22Rv1 (cell line): ENCODE measurements at regions not wholly inside any gene's neighbourhood (a gene's known extent, or its start where the extent isn't known, plus 50 kb on each side); places are given as distances from the start of the nearest gene placed in this dataset.

Experiments used
- CTCF ChIP-seq: fragments of 450-650 bp; IDR thresholded peaks from 2 replicates; pipeline ENCODE4 v1.5.1; 2017; ENCODE audit warnings: mild to moderate bottlenecking
- ZFX ChIP-seq: fragments of 450-650 bp; IDR thresholded peaks from 2 replicates; pipeline ENCODE4 v1.6.1; 2017; ENCODE audit warnings: antibody characterized with exemption, borderline replicate concordance

- TF ChIP-seq CTCF, result peak; percentile 6; the same call in 1 of the 2 replicates
- TF ChIP-seq ZFX, result no peak
These were observed 79.5 kb upstream of the SLC45A1 start for GRCh38 chr1:8238141-8239038.
